Central memory CD8-positive, alpha-beta T cell (primary cell): ENCODE measurements at regions not wholly inside any gene's neighbourhood (a gene's known extent, or its start where the extent isn't known, plus 50 kb on each side); places are given as distances from the start of the nearest gene placed in this dataset.

Experiments used
- ATAC-seq: fragments of 150-1000 bp; cut with Tn5 transposase; replicated peaks from 2 replicates; pipeline ENCODE4 v1.10.0; 2022; ENCODE audit warnings: mild to moderate bottlenecking, moderate FRiP score, moderate number of reproducible peaks; ENCODE audit not compliant: poor library complexity, severe bottlenecking; ENCODE audit errors: extremely low read depth
- DNase-seq, 2 donors: peaks; one replicate each; pipeline ENCODE4 v3.0.0; 2021; ENCODE audit warnings: low spot score in 2 of 2
- H3K27ac Mint-ChIP-seq: one replicate; pipeline ENCODE4 v1.8.0; 2022; ENCODE audit warnings: low read depth, mild to moderate bottlenecking, moderate library complexity, mixed read lengths
- H3K27me3 Mint-ChIP-seq: one replicate; pipeline ENCODE4 v1.8.0; 2022; ENCODE audit warnings: mixed read lengths
- H3K36me3 Mint-ChIP-seq: one replicate; pipeline ENCODE4 v1.8.0; 2022; ENCODE audit warnings: mild to moderate bottlenecking, moderate library complexity, mixed read lengths; ENCODE audit not compliant: insufficient read depth
- H3K4me1 Mint-ChIP-seq: one replicate; pipeline ENCODE4 v1.8.0; 2022; ENCODE audit warnings: mixed read lengths
- H3K4me3 Mint-ChIP-seq: one replicate; pipeline ENCODE4 v1.8.0; 2022; ENCODE audit warnings: mild to moderate bottlenecking, moderate library complexity, mixed read lengths
- H3K9me3 Mint-ChIP-seq: one replicate; pipeline ENCODE4 v1.8.0; 2022; ENCODE audit warnings: mixed read lengths

DNA sequence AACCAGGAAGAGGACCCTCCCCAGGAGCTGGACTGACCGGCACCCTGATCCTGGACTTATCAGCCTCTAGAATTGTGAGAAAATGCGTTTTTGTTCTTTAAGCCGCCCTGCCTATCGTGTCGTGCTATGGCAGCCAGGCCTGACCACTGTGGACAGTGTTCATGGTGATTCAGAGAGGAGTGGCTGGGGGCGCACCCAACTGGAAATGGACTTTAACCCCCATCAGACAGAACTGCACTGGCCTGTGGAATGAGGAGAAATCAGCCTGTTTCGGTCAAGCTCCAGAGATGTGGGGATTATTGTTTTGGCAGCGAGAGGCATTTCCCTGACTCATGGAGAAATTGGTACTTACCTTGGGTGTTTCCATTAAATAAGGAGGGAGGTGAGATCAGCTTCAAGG, 1437.8 kb downstream of the BRD1 start:
- Mint-ChIP-seq H3K36me3 (peaks cover 2% of the 10 kb centered on the region), H3K9me3 (peaks cover 7% of the 10 kb centered on the region), H3K4me3 (no peak overlapping the region), H3K27me3 (peaks cover 37% of the 10 kb centered on the region), H3K27ac (no peak overlapping the region), H3K4me1 (peaks cover 7% of the 10 kb centered on the region)
- ATAC-seq: no peak
- no peak for DNase-seq

GRCh38 chr22:48382197-48382596, 1445.5 kb downstream of the BRD1 start:
- Mint-ChIP-seq H3K9me3 (peaks cover 14% of the 10 kb centered on the region), H3K36me3 (no peaks in the 10 kb centered on the region), H3K4me1 (no peaks in the 10 kb centered on the region), H3K27me3 (peaks cover 27% of the 10 kb centered on the region), H3K27ac (no peak overlapping the region), H3K4me3 (no peak overlapping the region)
- DNase-seq (no peak), ATAC-seq (no peak)

GRCh38 chr22:48380016-48380665, 1447.5 kb downstream of the BRD1 start:
- Mint-ChIP-seq H3K4me1 (no peaks in the 10 kb centered on the region), H3K36me3 (no peaks in the 10 kb centered on the region), H3K4me3 (no peak overlapping the region), H3K27me3 (peaks cover 41% of the 10 kb centered on the region), H3K27ac (no peak overlapping the region), H3K9me3 (peaks cover 6% of the 10 kb centered on the region)
- ATAC-seq (no peak), DNase-seq (no peak)

DNA sequence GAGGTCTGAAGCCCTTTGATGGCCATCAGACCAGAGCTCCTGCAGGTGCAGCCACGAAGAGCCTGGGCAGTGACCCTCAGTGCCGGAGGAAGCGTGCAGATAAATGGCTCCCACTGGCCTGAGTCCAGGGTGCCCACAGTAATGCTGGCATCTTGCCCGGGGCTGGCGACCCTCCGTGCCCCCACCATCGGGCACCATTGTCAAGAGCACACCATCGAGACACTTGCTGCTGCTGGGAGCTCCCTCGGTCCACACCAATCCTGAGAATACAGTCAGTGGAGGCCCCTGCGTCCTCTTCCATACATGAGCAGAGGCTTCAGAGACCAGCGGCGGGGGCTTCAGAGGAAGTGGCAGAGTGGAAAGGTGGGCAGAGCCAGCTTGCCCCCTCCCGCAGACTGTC, 1448.3 kb downstream of the BRD1 start:
- peaks cover 41% of the 10 kb centered on the region for H3K27me3 Mint-ChIP-seq
- H3K27ac Mint-ChIP-seq: no peak overlapping the region
- H3K4me1 Mint-ChIP-seq: no peaks in the 10 kb centered on the region
- H3K36me3 Mint-ChIP-seq: no peaks in the 10 kb centered on the region
- H3K4me3 Mint-ChIP-seq: no peak overlapping the region
- no peak for DNase-seq
- ATAC-seq: no peak
- H3K9me3 Mint-ChIP-seq: peaks cover 5% of the 10 kb centered on the region

GRCh38 chr22:48378673-48379072, 1449.0 kb downstream of the BRD1 start:
- peaks cover 44% of the 10 kb centered on the region for H3K27me3 Mint-ChIP-seq
- no peak for ATAC-seq
- H3K27ac Mint-ChIP-seq: no peak overlapping the region

GRCh38 chr22:48376936-48377712, 1450.5 kb downstream of the BRD1 start:
- Mint-ChIP-seq H3K27ac (no peak overlapping the region), H3K4me1 (no peaks in the 10 kb centered on the region), H3K9me3 (no peaks in the 10 kb centered on the region), H3K4me3 (no peak overlapping the region), H3K36me3 (no peaks in the 10 kb centered on the region), H3K27me3 (peaks cover 47% of the 10 kb centered on the region)
- DNase-seq (no peak), ATAC-seq (no peak)

More at GRCh38 chr22:48378673-48379072, 1449.0 kb downstream of the BRD1 start:
- no peaks in the 10 kb centered on the region for H3K36me3 Mint-ChIP-seq
- no peak overlapping the region for H3K4me3 Mint-ChIP-seq
- no peaks in the 10 kb centered on the region for H3K4me1 Mint-ChIP-seq
- DNase-seq: no peak
- H3K9me3 Mint-ChIP-seq: no peaks in the 10 kb centered on the region

- H3K9me3 Mint-ChIP-seq: no peaks in the 10 kb centered on the region
- no peaks in the 10 kb centered on the region for H3K36me3 Mint-ChIP-seq
- peaks cover 51% of the 10 kb centered on the region for H3K27me3 Mint-ChIP-seq
- ATAC-seq (no peak), DNase-seq (no peak)
- H3K4me3 Mint-ChIP-seq: no peak overlapping the region
- no peaks in the 10 kb centered on the region for H3K4me1 Mint-ChIP-seq
- no peak overlapping the region for H3K27ac Mint-ChIP-seq
These were observed 1451.2 kb downstream of the BRD1 start for GRCh38 chr22:48376428-48376827.

DNA sequence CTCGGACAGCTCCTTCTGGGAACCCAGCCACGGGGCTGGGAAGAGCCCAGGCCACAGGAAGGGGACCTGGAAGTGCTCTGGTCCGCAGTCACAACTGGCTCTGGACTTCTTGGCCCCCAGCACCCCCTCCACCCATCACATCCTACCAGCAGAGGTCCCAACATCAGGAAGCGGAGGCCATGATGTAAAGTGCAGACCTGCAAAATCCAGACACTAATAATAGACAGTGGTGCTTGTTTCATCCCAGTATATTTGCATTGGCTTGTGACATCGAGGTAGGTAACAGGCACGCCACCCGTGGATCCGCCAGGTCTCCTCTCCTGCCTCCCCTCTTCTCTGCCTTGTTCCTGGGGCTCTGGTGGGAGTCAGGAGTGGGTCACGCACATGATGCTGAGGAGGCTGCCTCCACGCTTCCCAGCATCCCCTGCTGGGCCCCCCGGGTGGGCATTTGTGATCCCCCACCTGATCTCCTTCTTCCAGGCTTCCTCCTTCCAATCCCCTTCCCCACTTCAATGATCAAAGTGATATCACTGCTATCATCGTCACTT, 1454.0 kb downstream of the BRD1 start:
- peaks cover 36% of the 10 kb centered on the region for H3K27me3 Mint-ChIP-seq
- no peak for DNase-seq
- H3K9me3 Mint-ChIP-seq: no peaks in the 10 kb centered on the region
- H3K4me3 Mint-ChIP-seq: no peak overlapping the region
- ATAC-seq: no peak
- H3K27ac Mint-ChIP-seq: no peak overlapping the region
- H3K36me3 Mint-ChIP-seq: no peaks in the 10 kb centered on the region
- H3K4me1 Mint-ChIP-seq: no peaks in the 10 kb centered on the region

- no peak overlapping the region for H3K4me3 Mint-ChIP-seq
- no peaks in the 10 kb centered on the region for H3K9me3 Mint-ChIP-seq
- peaks cover 33% of the 10 kb centered on the region for H3K27me3 Mint-ChIP-seq
- H3K36me3 Mint-ChIP-seq: no peaks in the 10 kb centered on the region
- no peaks in the 10 kb centered on the region for H3K4me1 Mint-ChIP-seq
- ATAC-seq (no peak), DNase-seq (no peak)
- H3K27ac Mint-ChIP-seq: no peak overlapping the region
These were observed 1455.3 kb downstream of the BRD1 start for GRCh38 chr22:48372390-48372789.

DNA sequence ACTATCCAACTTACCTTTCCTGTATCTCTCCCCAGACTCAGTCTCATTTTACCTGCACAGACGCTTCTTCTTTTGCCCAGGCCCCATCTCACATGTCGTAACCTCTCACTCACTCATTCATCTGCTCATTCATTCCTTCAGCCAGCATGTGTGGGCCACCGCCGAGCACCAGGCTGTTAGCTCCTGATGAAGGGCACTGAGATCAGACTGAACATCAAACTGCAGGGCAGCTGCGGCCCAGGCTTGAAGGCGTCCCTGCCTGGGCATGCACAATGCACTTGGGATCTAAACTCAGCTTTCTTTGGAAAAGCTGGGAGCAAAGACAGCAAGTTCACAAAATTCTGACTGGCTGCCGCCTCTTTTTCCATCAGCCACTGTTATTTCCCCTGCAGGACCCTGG, 1456.3 kb downstream of the BRD1 start:
- ATAC-seq: no peak
- H3K36me3 Mint-ChIP-seq: no peaks in the 10 kb centered on the region
- DNase-seq: no peak
- peaks cover 23% of the 10 kb centered on the region for H3K27me3 Mint-ChIP-seq
- no peaks in the 10 kb centered on the region for H3K4me1 Mint-ChIP-seq
- H3K9me3 Mint-ChIP-seq: no peaks in the 10 kb centered on the region
- no peak overlapping the region for H3K27ac Mint-ChIP-seq
- no peak overlapping the region for H3K4me3 Mint-ChIP-seq

DNA sequence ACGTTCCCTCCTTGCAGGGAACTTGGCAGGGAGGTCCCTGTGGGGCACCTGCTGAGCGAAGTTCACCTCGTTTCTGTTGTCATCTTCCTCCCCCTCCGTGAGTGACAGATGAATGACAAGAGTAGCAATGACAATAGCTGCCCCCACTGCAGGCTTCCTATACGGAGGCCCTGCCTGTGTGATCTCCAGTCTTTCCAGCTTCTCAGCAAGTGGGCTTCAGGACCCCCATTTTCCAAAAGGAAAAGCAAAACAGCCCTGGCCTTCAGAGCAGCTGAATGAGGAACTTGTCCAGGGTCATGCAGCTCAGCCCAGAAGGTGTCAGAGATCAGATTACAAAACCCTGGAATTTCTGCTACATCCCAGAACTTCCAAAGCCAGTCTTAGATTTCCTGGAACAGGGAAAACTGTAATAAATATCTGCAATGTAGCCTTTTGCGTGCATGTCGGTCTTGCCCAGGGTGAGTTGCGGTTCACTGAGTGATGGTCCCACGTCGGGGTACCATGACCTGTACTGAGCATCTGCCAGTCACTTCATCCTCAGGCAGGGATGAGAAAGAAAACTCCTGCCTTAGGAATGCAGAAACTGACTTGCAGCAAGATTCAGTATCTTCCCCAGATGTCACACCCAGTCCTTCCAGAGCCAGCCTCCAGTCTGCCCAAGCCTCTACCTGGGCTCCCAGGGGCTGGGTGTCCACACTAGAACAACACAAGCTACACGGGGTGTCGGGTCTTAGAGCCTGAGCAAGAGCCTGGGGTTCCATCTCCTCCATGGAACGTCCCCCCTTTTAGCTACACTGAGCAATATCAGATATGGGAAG, 1457.0 kb downstream of the BRD1 start:
- no peak overlapping the region for H3K4me3 Mint-ChIP-seq

GRCh38 chr22:48369789-48370507, 1457.7 kb downstream of the BRD1 start:
- DNase-seq: no peak
- H3K4me3 Mint-ChIP-seq: no peak overlapping the region
- H3K4me1 Mint-ChIP-seq: no peaks in the 10 kb centered on the region

More for the DNA sequence above, 1457.0 kb downstream of the BRD1 start:
- H3K27ac Mint-ChIP-seq: no peak overlapping the region
- no peaks in the 10 kb centered on the region for H3K9me3 Mint-ChIP-seq
- ATAC-seq (no peak), DNase-seq (no peak)
- H3K27me3 Mint-ChIP-seq: peaks cover 17% of the 10 kb centered on the region
- H3K36me3 Mint-ChIP-seq: no peaks in the 10 kb centered on the region
- no peaks in the 10 kb centered on the region for H3K4me1 Mint-ChIP-seq

More at GRCh38 chr22:48369789-48370507, 1457.7 kb downstream of the BRD1 start:
- Mint-ChIP-seq H3K27me3 (peaks cover 17% of the 10 kb centered on the region), H3K36me3 (no peaks in the 10 kb centered on the region), H3K9me3 (no peaks in the 10 kb centered on the region), H3K27ac (no peak overlapping the region)
- no peak for ATAC-seq
